ENCODE measurements at regions not wholly inside any gene's neighbourhood (a gene's known extent, or its start where the extent isn't known, plus 50 kb on each side); places are given as distances from the start of the nearest gene placed in this dataset.

DNA sequence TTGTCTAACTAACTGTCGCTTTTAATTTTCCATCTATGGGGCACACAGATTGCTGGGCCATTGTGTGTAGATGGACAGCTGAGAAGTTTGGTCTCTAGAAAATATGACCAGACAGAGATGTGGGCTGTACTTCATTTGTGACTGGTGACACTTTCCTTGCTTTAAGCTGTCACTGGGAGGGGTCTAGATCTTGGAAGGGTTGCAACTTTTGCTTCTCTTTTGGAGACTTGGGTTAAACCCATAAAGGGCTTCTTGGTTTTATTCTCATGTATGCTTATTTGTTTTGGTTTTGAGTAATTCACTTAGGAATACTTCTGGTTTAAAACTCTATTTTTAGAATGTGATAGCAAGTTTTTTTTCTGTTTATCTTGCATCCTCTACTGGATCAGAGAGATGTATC, 80.2 kb downstream of the ETS2 start:
- TF ChIP-seq, protein P1, sequence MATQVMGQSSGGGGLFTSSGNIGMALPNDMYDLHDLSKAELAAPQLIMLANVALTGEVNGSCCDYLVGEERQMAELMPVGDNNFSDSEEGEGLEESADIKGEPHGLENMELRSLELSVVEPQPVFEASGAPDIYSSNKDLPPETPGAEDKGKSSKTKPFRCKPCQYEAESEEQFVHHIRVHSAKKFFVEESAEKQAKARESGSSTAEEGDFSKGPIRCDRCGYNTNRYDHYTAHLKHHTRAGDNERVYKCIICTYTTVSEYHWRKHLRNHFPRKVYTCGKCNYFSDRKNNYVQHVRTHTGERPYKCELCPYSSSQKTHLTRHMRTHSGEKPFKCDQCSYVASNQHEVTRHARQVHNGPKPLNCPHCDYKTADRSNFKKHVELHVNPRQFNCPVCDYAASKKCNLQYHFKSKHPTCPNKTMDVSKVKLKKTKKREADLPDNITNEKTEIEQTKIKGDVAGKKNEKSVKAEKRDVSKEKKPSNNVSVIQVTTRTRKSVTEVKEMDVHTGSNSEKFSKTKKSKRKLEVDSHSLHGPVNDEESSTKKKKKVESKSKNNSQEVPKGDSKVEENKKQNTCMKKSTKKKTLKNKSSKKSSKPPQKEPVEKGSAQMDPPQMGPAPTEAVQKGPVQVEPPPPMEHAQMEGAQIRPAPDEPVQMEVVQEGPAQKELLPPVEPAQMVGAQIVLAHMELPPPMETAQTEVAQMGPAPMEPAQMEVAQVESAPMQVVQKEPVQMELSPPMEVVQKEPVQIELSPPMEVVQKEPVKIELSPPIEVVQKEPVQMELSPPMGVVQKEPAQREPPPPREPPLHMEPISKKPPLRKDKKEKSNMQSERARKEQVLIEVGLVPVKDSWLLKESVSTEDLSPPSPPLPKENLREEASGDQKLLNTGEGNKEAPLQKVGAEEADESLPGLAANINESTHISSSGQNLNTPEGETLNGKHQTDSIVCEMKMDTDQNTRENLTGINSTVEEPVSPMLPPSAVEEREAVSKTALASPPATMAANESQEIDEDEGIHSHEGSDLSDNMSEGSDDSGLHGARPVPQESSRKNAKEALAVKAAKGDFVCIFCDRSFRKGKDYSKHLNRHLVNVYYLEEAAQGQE (IDR thresholded peaks at IDR 0.05; ENCODE audit: low read depth) = no peak
- TF ChIP-seq TAF1 (IDR thresholded peaks at IDR 0.05; ENCODE audit: low read depth) (no peak), TEAD4 (IDR thresholded peaks at IDR 0.05) (no peak), TCF12 (IDR thresholded peaks at IDR 0.05; ENCODE audit: low read depth) (no peak), EGR1 (IDR thresholded peaks at IDR 0.05) (no peak), EP300 (IDR thresholded peaks at IDR 0.05; ENCODE audit: borderline replicate concordance) (no peak), NFIC (IDR thresholded peaks at IDR 0.05) (no peak), CREB1 (IDR thresholded peaks at IDR 0.05; ENCODE audit: low read depth) (no peak), YY1 (IDR thresholded peaks at IDR 0.05; ENCODE audit: low read depth) (no peak)
- TF ChIP-seq, protein P2, sequence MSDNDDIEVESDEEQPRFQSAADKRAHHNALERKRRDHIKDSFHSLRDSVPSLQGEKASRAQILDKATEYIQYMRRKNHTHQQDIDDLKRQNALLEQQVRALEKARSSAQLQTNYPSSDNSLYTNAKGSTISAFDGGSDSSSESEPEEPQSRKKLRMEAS (IDR thresholded peaks at IDR 0.05) = no peak
- TF ChIP-seq, protein P3, sequence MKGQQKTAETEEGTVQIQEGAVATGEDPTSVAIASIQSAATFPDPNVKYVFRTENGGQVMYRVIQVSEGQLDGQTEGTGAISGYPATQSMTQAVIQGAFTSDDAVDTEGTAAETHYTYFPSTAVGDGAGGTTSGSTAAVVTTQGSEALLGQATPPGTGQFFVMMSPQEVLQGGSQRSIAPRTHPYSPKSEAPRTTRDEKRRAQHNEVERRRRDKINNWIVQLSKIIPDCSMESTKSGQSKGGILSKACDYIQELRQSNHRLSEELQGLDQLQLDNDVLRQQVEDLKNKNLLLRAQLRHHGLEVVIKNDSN (IDR thresholded peaks at IDR 0.05) = no peak

Data from Ishikawa (cell line).